ENCODE measurements at regions not wholly inside any gene's neighbourhood (a gene's known extent, or its start where the extent isn't known, plus 50 kb on each side); places are given as distances from the start of the nearest gene placed in this dataset.
"Not testable (repeated sequence)": the region's sequence is repeated elsewhere in the genome, so short reads cannot be mapped to it uniquely, and the experiment has no call there.

- DNase-seq = no peak
These were observed 288.0 kb upstream of the CTNNB1 start for GRCh38 chr3:40911264-40911663.

GRCh38 chr3:40911928-40912327 lies 287.4 kb upstream of the CTNNB1 start:
- DNase-seq = no peak

GRCh38 chr3:40912461-40912860 lies 286.8 kb upstream of the CTNNB1 start:
- DNase-seq = no peak

GRCh38 chr3:40913192-40913591 lies 286.1 kb upstream of the CTNNB1 start:
- no peak for DNase-seq

GRCh38 chr3:40913641-40914040 lies 285.7 kb upstream of the CTNNB1 start:
- DNase-seq = no peak

- DNase-seq = no peak
These were observed 284.8 kb upstream of the CTNNB1 start for GRCh38 chr3:40914475-40914874.

- no peak for DNase-seq
These were observed 283.9 kb upstream of the CTNNB1 start for GRCh38 chr3:40915346-40915865.

- peak in 1 of 2 experiments; percentile 15 for DNase-seq
These were observed 279.3 kb upstream of the CTNNB1 start for GRCh38 chr3:40920041-40920440.

GRCh38 chr3:40921251-40921650 lies 278.1 kb upstream of the CTNNB1 start:
- no peak for DNase-seq

- no peak for DNase-seq
These were observed 276.2 kb upstream of the CTNNB1 start for GRCh38 chr3:40923143-40923542.

GRCh38 chr3:40923651-40924050 lies 275.7 kb upstream of the CTNNB1 start:
- DNase-seq = no peak

- DNase-seq = no peak
These were observed 274.7 kb upstream of the CTNNB1 start for GRCh38 chr3:40924559-40925141.

- DNase-seq = no peak
These were observed 274.1 kb upstream of the CTNNB1 start for GRCh38 chr3:40925231-40925630.

GRCh38 chr3:40930131-40930538 lies 269.2 kb upstream of the CTNNB1 start:
- peak; percentile 26 to 44 for DNase-seq

GRCh38 chr3:40930756-40931155 lies 268.5 kb upstream of the CTNNB1 start:
- no peak for DNase-seq

- DNase-seq = no peak
These were observed 260.7 kb upstream of the CTNNB1 start for GRCh38 chr3:40938591-40938990.

- no peak for DNase-seq
These were observed 260.1 kb upstream of the CTNNB1 start for GRCh38 chr3:40939030-40939740.

- DNase-seq = no peak
These were observed 259.6 kb upstream of the CTNNB1 start for GRCh38 chr3:40939741-40940130.

GRCh38 chr3:40940651-40941050 lies 258.7 kb upstream of the CTNNB1 start:
- DNase-seq = no peak

GRCh38 chr3:40947022-40947421 lies 252.3 kb upstream of the CTNNB1 start:
- peak in 1 of 2 experiments; percentile 9 for DNase-seq

- DNase-seq = not testable (repeated sequence)
These were observed 250.0 kb upstream of the CTNNB1 start for GRCh38 chr3:40949347-40949746.

- DNase-seq = no peak
These were observed 247.7 kb upstream of the CTNNB1 start for GRCh38 chr3:40951636-40952035.

- no peak for DNase-seq
These were observed 238.0 kb upstream of the CTNNB1 start for GRCh38 chr3:40961104-40961857.

- no peak for DNase-seq
These were observed 236.6 kb upstream of the CTNNB1 start for GRCh38 chr3:40962721-40963120.
